ENCODE measurements at regions not wholly inside any gene's neighbourhood (a gene's known extent, or its start where the extent isn't known, plus 50 kb on each side); places are given as distances from the start of the nearest gene placed in this dataset.
"Not testable (repeated sequence)": the region's sequence is repeated elsewhere in the genome, so short reads cannot be mapped to it uniquely, and the experiment has no call there.

DNA sequence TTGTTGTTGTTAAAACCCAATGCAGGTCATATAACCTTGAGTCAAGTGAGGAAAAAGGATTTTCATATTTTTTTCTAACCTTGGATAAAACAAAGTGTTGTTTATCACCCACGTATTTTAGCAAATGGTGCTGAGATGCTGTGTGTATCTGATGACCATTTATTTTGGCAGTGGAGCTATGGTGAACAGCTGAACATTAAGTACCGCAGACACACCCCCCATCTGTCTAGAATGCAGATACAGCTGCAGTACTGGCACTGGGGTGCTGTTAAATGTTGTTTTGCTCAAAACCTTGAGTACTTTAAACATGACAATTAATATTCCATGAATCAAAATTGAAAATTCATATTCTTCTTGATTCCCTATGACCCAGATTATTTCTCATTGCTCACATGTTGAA, 773.3 kb upstream of the SLC39A10 start:
- H3K4me3 ChIP-seq (ENCODE audit: low read length) = no peak overlapping the region
- TF ChIP-seq, protein P1, sequence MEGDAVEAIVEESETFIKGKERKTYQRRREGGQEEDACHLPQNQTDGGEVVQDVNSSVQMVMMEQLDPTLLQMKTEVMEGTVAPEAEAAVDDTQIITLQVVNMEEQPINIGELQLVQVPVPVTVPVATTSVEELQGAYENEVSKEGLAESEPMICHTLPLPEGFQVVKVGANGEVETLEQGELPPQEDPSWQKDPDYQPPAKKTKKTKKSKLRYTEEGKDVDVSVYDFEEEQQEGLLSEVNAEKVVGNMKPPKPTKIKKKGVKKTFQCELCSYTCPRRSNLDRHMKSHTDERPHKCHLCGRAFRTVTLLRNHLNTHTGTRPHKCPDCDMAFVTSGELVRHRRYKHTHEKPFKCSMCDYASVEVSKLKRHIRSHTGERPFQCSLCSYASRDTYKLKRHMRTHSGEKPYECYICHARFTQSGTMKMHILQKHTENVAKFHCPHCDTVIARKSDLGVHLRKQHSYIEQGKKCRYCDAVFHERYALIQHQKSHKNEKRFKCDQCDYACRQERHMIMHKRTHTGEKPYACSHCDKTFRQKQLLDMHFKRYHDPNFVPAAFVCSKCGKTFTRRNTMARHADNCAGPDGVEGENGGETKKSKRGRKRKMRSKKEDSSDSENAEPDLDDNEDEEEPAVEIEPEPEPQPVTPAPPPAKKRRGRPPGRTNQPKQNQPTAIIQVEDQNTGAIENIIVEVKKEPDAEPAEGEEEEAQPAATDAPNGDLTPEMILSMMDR (conservative IDR thresholded peaks at IDR 0.05; ENCODE audit: low read length) = no peak
- DNase-seq (ENCODE audit: low read depth) = no peak

DNA sequence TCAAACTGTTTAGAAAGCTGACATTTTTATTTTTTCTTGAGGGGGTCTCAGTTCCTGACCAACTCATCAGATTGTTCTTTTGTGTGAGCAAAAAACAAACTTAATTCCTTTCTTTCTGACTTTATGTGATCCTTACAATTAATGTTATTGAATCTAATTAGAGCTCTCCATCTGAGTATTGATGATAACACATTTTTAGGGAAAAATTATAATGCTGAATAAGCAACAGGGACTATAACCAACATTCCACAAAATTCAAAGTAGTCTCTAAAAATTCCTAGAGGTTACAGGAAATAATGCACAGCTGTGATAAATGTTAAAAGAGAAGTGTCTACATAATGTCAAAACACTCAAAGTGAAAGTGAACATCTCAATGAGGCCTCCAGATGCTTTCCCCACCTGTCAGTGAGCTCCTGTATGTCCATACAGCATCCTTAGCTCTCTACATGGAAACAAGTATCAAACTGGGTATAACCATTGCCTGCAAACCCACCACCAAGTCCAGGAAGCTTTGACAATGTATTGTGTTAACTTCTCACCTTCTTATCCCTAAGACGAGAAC, 786.0 kb upstream of the SLC39A10 start:
- H3K4me3 ChIP-seq (ENCODE audit: low read length) = no peak overlapping the region
- TF ChIP-seq, protein P1 (conservative IDR thresholded peaks at IDR 0.05; ENCODE audit: low read length) = no peak
- DNase-seq (ENCODE audit: low read depth) = no peak

DNA sequence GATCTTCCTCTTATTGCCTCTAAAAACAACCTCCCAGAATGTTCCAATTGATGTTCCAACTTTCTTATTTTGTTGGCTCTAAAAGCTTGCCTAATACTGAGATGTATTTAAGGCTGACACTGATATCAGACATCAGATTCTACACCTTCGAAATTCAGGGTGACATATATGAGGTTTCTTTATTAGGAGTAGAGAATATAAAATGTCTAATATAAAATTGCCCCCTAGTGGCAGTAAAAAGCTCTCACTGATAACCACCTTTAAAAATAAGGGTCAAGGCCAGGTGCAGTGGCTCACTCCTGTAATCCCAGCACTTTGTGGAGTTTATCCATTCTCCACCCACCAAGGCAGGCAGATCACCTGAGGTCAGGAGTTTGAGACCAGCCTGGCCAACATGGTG, 789.7 kb upstream of the SLC39A10 start:
- no peak overlapping the region for H3K4me3 ChIP-seq (ENCODE audit: low read length)
- no peak for DNase-seq (ENCODE audit: low read depth)
- TF ChIP-seq, protein P1 (conservative IDR thresholded peaks at IDR 0.05; ENCODE audit: low read length) = peak; percentile 15; the same call in 1 of the 2 replicates

DNA sequence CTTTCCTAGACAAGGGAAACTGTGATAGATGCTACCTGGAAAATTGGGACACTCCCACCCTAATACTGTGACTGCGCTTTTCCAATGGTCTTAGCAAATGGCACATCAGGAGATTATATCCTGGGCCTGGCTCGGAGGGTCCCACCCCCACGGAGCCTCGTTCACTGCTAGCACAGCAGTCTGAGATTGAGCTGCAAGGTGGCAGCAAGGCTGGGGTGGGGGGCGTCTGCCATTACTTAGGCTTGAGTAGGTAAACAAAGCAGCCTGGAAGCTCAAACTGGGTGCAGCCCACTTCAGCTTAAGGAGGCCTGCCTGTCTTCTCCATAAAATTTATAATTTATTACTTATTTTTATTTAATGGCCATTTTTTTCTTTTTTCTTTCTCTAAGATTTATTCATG, 802.1 kb upstream of the SLC39A10 start:
- DNase-seq (ENCODE audit: low read depth) = no peak
- TF ChIP-seq, protein P1 (conservative IDR thresholded peaks at IDR 0.05; ENCODE audit: low read length) = no peak
- H3K4me3 ChIP-seq (ENCODE audit: low read length) = no peak overlapping the region

DNA sequence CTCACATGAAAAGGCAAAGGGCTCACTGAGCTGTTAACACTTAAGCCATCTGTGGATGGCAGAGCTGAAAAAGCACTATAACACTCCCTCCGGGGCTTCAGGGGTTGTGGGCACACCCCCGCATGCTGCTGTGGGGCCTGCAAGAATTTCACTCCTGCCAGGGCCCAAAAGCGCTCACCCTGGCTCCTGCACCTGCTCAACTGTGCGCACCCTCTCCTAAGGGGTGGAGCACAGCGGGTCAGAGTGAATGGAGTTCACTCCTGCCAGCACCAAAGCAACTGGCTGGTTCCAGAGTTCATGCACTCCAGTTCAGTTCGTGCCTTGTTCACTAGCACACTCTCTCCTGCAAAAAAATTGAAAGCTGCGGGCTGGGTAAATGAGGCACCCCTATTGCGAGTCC, 814.2 kb upstream of the SLC39A10 start:
- TF ChIP-seq, protein P1 (conservative IDR thresholded peaks at IDR 0.05; ENCODE audit: low read length) = no peak
- no peak overlapping the region for H3K4me3 ChIP-seq (ENCODE audit: low read length)
- no peak for DNase-seq (ENCODE audit: low read depth)

DNA sequence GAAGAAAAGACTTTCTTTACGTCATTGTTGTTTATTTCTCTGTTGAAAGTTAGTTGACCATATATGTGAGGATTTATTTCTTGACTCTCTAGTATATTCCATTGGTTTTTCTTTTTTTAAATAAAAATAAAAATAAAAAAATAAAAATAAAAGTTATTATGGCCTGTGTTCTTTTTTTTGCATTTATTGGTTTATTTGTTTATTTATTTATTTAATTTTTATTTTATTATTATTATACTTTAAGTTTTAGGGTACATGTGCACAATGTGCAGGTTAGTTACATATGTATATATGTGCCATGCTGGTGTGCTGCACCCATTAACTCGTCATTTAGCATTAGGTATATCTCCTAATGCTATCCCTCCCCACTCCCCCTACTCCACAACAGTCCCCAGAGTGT, 822.7 kb upstream of the SLC39A10 start:
- DNase-seq (ENCODE audit: low read depth); H3K4me3 ChIP-seq (ENCODE audit: low read length): not testable (repeated sequence)

DNA sequence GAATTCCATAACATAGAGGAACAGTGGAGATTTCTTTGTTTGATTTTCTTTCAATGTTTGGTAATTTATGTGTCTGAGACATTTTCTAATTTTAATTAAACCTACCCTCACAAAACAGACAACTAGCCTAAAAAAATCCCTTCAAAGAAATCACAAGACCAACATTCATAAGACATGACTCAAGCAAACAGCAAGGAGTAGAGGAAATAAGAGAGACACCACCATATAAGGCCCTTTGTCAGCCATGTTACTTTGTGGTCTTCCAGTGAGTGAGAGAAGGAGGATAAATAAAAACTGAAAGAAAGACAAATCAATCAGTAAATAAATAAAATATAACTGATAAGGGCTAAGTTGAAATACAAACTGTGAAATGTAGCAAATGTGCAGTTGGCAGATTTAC, 830.8 kb upstream of the SLC39A10 start:
- DNase-seq (ENCODE audit: low read depth) = no peak
- TF ChIP-seq, protein P1 (conservative IDR thresholded peaks at IDR 0.05; ENCODE audit: low read length) = no peak
- H3K4me3 ChIP-seq (ENCODE audit: low read length) = no peak overlapping the region

DNA sequence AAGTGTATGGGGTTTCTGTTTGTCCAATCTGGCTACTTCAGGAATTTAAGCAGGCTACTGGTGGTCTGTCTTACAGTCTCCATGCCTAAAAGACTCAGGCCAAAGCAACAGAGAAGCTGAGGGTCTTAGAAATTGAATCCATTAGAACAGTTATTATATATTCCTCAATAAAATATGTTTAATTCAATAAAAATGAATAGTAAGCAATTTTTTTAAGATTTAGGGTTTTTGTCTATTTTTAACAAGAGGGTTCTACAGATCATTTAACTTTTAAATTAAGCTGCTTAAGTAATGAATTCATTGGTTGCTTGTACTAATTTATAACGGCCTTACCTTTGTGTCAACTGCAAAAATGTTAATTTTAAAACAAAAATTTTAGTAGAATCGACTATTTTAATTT, 832.6 kb upstream of the SLC39A10 start:
- TF ChIP-seq, protein P1 (conservative IDR thresholded peaks at IDR 0.05; ENCODE audit: low read length) = no peak
- DNase-seq (ENCODE audit: low read depth) = no peak
- no peak overlapping the region for H3K4me3 ChIP-seq (ENCODE audit: low read length)
